Activated CD8-positive, alpha-beta T cell treated with anti-CD3 and anti-CD28 coated beads, Interleukin-2, amount 10 ng/mL, durations not matched to agents 7 days and 5 days (primary cell): ENCODE measurements at regions not wholly inside any gene's neighbourhood (a gene's known extent, or its start where the extent isn't known, plus 50 kb on each side); places are given as distances from the start of the nearest gene placed in this dataset.
"Not testable (repeated sequence)": the region's sequence is repeated elsewhere in the genome, so short reads cannot be mapped to it uniquely, and the experiment has no call there.

Experiments used
- ATAC-seq: fragments of 150-1000 bp; cut with Tn5 transposase; one replicate; pipeline ENCODE4 v1.10.0; 2021; ENCODE audit warnings: moderate library complexity
- CTCF ChIA-PET: fragments of 350-600 bp; sonication (Branson Sonifier 250); formaldehyde crosslinking; loops from one replicate; lab custom pipeline; 2021; ENCODE audit warnings: antibody characterized with exemption; lab: Charles Lee
- POLR2A ChIA-PET: fragments of 350-600 bp; sonication (Branson Sonifier 250); formaldehyde crosslinking; loops from one replicate; lab custom pipeline; 2021; ENCODE audit warnings: antibody characterized with exemption; lab: Charles Lee
- DNase-seq: peaks from one replicate; pipeline ENCODE4 v3.0.0-alpha.2; 2020
- H3K27ac Mint-ChIP-seq: one replicate; pipeline ENCODE4 v1.8.0; 2021; ENCODE audit warnings: mild to moderate bottlenecking, mixed read lengths
- H3K27me3 Mint-ChIP-seq: one replicate; pipeline ENCODE4 v1.8.0; 2021; ENCODE audit warnings: low read depth, mixed read lengths
- H3K36me3 Mint-ChIP-seq: one replicate; pipeline ENCODE4 v1.8.0; 2021; ENCODE audit warnings: low read depth, mixed read lengths
- H3K4me1 Mint-ChIP-seq: one replicate; pipeline ENCODE4 v1.8.0; 2021; ENCODE audit warnings: low read depth, mixed read lengths
- H3K4me3 Mint-ChIP-seq: one replicate; pipeline ENCODE4 v1.8.0; 2021; ENCODE audit warnings: mild to moderate bottlenecking, mixed read lengths
- H3K9me3 Mint-ChIP-seq: one replicate; pipeline ENCODE4 v1.8.0; 2022; ENCODE audit warnings: mixed read lengths; ENCODE audit not compliant: insufficient read depth

DNA sequence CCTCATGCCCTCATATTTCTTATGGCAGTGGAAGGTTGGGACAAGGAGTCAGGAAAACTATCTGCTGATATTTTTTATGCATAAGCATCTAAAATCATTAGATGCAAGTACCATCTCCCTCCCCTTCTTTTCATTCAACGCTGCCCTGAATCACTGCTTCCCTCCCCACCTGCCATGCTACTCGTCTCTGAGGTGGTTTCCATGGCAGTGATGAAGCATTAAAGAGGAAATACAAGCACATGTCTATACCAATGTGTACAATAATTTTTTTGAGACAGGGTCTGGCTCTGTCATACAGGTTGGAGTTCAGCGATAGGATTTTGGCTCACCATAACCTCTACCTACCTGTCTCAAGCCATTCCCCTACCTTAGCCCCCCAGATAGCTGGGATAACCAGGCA lies 67.5 kb upstream of the SETMAR start:
- no peak for ATAC-seq
- Mint-ChIP-seq H3K9me3 (no peaks in the 10 kb centered on the region), H3K4me3 (no peak overlapping the region), H3K36me3 (no peaks in the 10 kb centered on the region), H3K4me1 (no peaks in the 10 kb centered on the region), H3K27ac (no peak overlapping the region), H3K27me3 (no peaks in the 10 kb centered on the region)
- ChIA-PET POLR2A (no interaction called here), CTCF (interaction anchor here (1.4 kb wide), 1 partner anchor 55 kb away, joined by 3 read pairs; no protein-coding TSS in a partner anchor)
- DNase-seq = no peak

DNA sequence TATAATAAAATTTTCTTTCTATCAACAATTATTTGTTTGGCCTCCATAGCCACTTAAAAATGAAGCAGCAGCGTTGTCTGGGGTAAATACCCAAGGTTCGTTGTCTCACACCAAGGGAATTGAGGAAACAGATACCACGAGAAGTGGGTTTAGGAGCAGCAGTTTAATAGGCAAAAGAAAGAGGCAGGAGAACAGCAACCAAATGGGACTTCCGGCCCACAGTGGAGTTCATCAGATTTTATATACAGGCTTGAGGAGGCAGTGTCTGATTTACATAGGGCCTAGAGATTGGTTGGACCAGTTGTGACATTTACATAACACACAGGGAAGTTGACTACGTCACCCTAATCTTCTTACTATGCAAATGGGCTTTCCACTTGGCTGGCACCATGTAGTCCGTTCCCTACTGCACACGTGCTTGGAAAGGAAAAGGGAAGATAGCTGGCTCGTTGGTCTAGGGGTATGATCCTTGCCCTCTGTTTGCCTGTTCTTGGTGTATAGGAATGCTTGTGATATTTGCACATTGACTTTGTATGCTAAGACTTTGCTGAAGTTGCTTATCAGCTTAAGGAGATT lies 61.5 kb upstream of the SETMAR start:
- Mint-ChIP-seq H3K27me3 (no peaks in the 10 kb centered on the region), H3K4me3 (no peak overlapping the region), H3K4me1 (no peaks in the 10 kb centered on the region), H3K9me3 (no peaks in the 10 kb centered on the region), H3K27ac (no peak overlapping the region), H3K36me3 (no peaks in the 10 kb centered on the region)
- ChIA-PET POLR2A (no interaction called here), CTCF (no interaction called here)
- no peak for DNase-seq
- no peak for ATAC-seq

DNA sequence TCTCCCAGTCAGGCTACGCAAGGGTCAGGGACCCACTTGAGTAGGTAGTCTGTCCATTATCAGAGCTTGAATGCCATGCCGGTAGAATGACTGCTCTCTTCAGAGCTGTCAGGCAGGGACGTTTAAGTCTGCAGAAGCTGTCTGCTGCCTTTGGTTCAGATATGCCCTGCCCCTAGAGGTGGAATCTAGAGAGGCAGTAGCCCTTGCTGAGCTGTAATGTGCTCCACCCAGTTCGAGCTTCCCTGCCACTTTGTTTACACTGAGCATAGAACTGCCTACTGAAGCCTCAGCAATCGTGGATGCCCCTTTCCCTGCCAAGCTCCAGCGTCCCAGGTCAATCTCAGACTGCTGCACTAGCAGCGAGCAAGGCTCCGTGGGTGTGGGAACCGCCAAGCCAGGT lies 57.5 kb upstream of the SETMAR start:
- Mint-ChIP-seq H3K27me3 (no peaks in the 10 kb centered on the region), H3K36me3 (no peaks in the 10 kb centered on the region), H3K4me1 (no peaks in the 10 kb centered on the region), H3K9me3 (no peaks in the 10 kb centered on the region), H3K4me3 (no peak overlapping the region), H3K27ac (no peak overlapping the region)
- POLR2A ChIA-PET = no interaction called here
- ATAC-seq (no peak), DNase-seq (no peak)
- CTCF ChIA-PET = no interaction called here

DNA sequence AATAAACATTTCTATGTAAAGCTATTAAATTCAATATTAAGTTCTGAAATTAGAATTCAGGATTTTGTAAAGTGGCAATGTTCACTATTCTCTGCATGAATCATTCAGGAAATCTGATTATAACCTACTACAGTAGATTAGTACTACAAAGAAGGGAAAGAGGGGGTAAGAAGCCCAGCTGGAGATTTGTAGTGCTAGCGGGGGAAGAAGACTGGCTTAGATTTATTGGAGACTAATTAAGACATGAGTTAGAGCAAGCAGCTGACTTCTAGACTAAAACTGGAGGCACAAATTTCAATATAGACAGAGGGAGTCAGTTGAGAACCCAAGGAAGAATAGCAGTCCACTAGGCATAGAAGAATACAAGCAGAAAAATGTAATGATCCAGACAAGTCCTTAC lies 55.8 kb upstream of the SETMAR start:
- no peaks in the 10 kb centered on the region for H3K9me3 Mint-ChIP-seq
- DNase-seq = no peak
- H3K4me1 Mint-ChIP-seq = peaks cover 11% of the 10 kb centered on the region
- no peaks in the 10 kb centered on the region for H3K36me3 Mint-ChIP-seq
- CTCF ChIA-PET = interaction anchor here (0.9 kb wide), 1 partner anchor 23 kb away, joined by 3 read pairs; no protein-coding TSS in a partner anchor
- POLR2A ChIA-PET = no interaction called here
- no peak for ATAC-seq
- H3K27ac Mint-ChIP-seq = no peak overlapping the region
- H3K27me3 Mint-ChIP-seq = no peaks in the 10 kb centered on the region
- no peak overlapping the region for H3K4me3 Mint-ChIP-seq

DNA sequence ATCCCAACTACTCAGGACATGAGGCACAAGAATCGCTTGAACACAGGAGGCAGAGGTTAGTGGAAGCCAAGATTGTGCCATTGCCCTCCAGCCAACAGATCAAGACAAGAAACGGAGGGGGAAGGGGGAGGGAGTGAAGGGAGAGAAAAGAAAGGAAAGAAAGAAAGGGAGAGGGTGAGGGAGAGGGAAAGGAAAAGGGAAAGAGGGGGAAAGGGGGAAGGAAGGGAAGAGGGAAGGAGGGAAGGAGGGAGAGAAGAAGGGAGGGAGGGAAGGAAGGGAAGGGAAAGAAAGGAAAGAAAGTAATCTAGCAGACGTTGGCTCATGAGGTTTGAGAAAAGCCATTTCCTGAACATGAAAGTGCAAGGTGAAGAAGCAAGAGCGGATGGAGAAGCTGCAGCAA lies 53.1 kb upstream of the SETMAR start:
- Mint-ChIP-seq H3K4me1 (peaks cover 11% of the 10 kb centered on the region), H3K27me3 (no peaks in the 10 kb centered on the region), H3K9me3 (no peaks in the 10 kb centered on the region), H3K27ac (no peak overlapping the region), H3K4me3 (no peak overlapping the region), H3K36me3 (no peaks in the 10 kb centered on the region)
- ATAC-seq = no peak
- CTCF ChIA-PET = interaction anchor here (2.0 kb wide), 1 partner anchor 22 kb away, joined by 6 read pairs; no protein-coding TSS in a partner anchor
- no peak for DNase-seq
- POLR2A ChIA-PET = no interaction called here

DNA sequence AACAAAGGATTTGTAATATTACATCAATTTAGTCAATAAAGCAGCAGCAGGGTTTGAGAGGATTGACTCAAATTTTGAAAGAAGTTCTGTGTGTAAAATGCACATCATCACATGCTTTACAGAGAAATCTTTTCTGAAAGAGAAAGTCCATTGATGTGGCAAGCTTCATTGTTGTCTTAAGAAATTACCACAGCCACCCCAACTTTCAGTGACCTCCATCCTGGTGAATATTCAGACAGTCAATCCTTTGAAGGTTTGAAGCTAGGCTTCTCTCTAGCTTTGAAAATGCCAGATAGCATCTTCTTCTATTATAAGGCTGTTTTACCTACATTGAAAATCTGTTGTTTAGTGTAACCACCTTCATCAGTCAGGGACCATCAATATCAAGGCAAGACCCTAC lies 51.8 kb upstream of the SETMAR start:
- ATAC-seq (peak; percentile 55), DNase-seq (no peak)
- Mint-ChIP-seq H3K4me3 (no peak overlapping the region), H3K36me3 (no peaks in the 10 kb centered on the region), H3K27ac (no peak overlapping the region), H3K9me3 (no peaks in the 10 kb centered on the region), H3K27me3 (no peaks in the 10 kb centered on the region), H3K4me1 (peaks cover 11% of the 10 kb centered on the region)
- POLR2A ChIA-PET = no interaction called here
- CTCF ChIA-PET = interaction anchor here (1.1 to 2.0 kb wide), 3 partner anchors 21 to 1051 kb away, joined by 3 to 6 read pairs (median 3); no protein-coding TSS in a partner anchor

DNA sequence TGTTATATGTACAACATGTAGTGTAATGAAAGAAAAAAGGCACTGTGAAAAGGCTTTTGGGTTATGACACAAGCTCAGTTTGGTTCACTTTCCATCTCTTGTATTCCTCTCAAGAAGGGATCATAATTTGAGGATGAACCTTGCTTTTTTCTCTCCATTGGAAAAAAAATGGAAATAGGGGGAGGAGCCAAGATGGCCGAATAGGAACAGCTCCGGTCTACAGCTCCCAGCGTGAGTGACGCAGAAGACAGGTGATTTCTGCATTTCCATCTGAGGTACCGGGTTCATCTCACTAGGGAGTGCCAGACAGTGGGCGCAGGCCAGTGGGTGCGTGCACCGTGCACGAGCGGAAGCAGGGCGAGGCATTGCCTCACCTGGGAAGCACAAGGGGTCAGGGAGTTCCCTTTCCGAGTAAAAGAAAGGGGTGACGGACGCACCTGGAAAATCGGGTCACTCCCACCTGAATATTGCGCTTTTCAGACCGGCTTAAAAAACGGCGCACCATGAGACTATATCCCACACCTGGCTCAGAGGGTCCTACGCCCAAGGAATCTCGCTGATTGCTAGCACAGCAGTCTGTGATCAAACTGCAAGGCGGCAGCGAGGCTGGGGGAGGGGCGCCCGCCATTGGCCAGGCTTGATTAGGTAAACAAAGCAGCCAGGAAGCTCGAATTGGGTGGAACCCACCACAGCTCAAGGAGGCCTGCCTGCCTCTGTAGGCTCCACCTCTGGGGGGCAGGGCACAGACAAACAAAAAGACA lies 49.9 kb upstream of the SETMAR start:
- H3K4me1 Mint-ChIP-seq = peaks cover 11% of the 10 kb centered on the region
- H3K36me3 Mint-ChIP-seq, CTCF ChIA-PET, H3K9me3 Mint-ChIP-seq, DNase-seq, H3K27ac Mint-ChIP-seq, H3K4me3 Mint-ChIP-seq, POLR2A ChIA-PET, ATAC-seq, H3K27me3 Mint-ChIP-seq: not testable (repeated sequence)
